ENCODE measurements at regions not wholly inside any gene's neighbourhood (a gene's known extent, or its start where the extent isn't known, plus 50 kb on each side); places are given as distances from the start of the nearest gene placed in this dataset.
"Not testable (repeated sequence)": the region's sequence is repeated elsewhere in the genome, so short reads cannot be mapped to it uniquely, and the experiment has no call there.

DNA sequence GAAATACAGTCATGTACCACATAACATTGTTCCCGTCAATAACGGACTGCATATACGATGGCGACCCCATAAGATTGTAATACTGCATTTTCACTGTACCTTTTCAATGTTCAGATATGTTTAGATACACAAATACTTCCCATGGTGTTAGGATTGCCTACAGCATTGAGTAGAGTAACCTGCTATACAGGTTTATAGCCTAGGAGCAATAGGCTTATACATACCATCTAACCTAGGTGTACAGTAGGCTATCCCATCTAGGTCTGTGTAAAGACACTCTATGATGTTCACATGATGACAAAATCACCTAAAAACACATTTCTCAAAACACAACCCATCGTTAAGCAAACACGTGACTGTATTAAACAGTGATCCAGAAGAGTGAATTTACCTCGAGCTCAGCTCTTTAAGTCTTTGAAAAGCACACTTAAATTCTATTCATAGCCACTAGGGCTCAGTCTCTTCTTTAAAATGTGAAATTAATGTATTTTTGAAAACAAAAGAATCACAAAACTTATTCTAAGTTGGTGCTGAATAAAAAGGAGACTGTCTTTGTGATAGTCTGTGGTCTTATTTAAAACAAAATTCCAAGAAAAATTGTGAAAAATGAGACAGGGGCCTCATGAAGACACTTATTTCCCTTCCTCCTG is 239.1 kb upstream of the ARID2 start:
- no peak for DNase-seq (ENCODE audit: low read depth in 2 of 2)

DNA sequence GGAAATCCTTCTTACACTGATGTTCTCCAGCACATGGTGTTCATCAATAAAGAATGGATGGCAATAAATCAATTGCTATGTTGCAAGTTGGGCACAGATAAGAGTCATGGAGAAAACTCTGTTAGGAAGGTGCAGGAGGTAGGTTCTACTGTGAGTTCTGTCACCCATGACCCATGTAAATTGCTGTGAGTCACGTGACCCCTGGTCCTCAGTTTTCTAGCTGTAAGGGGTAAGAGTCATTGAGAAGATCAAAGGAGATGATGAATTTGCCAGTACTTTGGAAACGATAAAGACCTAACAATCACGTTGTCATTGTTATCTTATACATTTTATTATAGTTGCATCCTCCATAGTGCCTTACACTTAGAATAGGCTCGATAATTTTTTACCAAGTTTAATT is 235.2 kb upstream of the ARID2 start:
- no peak for DNase-seq (ENCODE audit: low read depth in 2 of 2)

DNA sequence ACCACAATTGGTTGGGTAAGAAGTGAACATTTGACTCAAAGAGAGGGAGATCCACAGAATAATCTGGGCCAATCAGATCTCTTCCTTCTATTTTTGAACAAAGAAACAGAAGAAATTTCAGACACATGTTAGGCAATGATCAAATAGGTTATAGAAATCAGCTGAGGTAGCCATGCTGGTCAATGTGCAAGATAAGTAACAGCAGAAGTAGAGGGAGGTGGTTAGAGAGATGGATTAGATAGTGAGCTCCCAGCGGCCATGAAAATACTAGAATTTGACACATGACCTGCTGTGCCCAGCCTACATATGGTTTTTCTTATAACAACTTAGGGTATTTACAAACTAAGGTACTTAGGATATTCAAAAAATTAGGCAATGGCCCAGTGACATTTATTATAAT is 230.9 kb upstream of the ARID2 start:
- DNase-seq (ENCODE audit: low read depth in 2 of 2), result no peak

DNA sequence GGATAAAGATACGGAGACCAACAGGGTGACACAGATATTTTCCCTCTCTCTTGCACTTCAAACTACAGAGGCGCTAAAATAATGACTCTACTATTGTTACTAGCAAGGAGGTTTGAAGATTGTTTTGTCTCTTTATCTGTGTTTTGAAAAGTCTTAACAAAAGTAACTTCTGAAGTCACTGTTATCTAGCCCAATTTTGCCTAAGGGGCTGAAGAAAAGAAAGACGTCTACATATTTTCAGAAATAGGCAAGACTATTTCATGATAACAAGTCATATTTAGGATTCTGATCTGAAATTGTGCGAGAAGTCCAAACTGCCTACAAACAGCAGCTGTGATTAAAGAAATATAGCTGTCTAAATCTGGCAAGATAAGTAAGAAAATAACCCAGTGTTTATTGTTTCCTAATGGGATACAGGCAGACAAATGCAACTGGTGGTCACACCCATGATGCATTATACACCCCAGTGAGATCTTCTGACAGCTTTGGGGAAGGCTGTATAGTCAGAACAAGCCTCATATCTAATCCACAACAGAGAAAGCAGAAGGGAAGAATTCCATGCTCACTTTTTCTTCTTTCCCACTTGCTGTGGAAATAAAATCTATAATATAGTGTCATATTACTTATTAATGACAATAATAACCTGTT is 226.9 kb upstream of the ARID2 start:
- DNase-seq (ENCODE audit: low read depth in 2 of 2), result no peak

DNA sequence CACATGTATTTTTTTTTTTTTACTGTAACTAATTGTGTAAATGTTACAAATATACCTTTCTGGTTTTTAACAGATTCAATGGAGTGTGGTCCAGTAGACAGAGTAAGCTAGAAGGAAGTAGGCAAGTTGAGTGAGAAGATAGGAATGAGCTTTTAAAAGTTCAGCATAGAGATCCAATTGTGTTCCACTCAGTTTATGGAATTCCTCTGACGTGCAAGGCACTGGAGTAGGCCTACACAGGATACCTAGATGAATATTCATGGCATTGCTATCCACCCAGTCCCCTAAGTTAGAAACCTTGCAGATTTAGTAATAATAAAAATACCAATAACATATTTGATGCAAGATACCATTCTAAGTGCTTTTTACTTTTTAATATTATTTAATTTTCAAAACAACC is 225.6 kb upstream of the ARID2 start:
- no peak for DNase-seq (ENCODE audit: low read depth in 2 of 2)

DNA sequence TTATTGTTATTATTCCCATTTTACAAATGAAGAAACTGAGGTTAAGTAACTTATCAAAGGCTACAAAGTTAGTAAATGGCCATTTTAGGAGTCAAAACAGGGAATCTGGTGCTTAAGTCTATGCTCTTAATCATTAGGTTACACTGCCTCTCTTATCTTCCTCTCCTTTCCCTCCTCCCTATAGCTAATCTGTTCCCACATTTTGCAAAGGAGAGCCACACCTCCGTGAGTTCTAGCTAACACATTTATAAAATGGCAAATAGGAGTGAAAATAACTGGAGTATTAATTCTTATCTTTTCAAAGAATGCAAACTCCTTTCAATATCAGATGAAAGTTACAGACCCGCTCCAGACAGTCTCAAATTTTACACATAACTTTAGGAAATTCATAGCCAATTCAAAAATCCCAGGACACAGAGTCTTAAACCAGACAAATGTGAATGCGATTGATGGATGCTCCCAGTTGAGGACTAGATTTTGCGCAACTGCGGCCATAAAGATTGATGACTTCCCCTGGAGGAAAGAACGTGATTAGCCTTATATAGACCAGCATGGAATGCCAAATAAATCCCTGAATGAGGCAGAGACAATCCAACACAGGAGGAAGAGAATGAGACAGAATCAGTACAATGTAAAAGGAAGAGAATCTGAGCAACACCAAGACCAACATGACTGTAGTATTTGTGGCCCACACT is 225.0 kb upstream of the ARID2 start:
- no peak for DNase-seq (ENCODE audit: low read depth in 2 of 2)

DNA sequence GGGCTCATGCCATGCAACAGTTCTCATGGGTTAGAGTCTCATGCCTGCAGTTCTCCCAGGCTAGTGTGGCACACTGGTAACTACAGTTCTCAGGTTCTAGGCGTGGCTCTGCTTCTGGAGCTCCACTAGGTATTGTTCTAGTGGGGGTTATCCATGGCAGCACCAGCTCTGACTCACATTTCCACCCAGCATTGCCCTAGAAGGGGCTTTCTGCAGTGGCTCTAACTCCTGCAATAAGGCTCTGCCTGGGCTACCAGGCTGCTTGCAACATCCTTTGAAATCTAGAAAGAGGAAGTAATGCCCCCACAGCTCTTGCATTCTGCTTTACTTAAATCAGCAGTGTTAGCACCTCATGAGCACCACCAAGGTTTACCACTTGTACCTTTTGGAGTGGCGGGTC is 220.3 kb upstream of the ARID2 start:
- DNase-seq (ENCODE audit: low read depth in 2 of 2), result no peak

DNA sequence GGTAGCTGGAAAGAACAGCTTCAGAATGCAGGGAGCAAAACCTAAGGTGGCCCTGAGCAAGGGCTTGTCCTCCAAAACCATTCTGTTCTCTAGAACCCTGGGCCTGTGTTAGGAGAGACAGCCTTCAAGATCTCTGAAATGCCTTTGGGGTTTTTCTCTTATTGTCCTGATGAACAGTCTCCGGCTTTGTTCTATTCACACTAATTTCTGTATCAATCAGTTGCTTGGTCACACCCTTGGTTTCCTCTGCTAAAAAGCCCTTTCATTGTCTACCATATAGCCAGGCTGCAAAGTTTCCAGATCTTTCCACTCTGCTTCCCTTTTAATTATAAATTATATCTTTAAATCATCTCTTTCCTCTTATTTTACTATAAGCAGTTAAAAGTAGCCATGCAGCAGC is 219.9 kb upstream of the ARID2 start:
- DNase-seq (ENCODE audit: low read depth in 2 of 2), result no peak

DNA sequence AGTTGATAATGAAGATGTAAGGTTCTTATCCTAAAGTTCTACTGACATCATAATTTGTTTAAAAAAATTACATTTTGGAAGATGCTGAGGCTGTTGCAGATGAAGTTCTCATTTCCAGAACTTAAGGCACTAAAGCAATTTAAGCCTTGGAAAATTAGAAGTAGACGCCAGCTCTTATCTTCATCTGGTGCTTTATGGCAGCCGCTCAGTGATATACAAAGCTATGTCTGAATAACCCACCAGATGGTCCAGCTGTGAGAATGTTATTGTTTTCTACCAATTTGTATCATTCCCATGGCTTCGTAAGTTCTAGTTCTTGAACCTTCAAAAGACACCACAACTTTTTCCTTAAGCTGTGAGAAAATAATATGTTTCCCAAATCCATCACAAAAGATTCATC is 212.1 kb upstream of the ARID2 start:
- no peak for DNase-seq (ENCODE audit: low read depth in 2 of 2)

DNA sequence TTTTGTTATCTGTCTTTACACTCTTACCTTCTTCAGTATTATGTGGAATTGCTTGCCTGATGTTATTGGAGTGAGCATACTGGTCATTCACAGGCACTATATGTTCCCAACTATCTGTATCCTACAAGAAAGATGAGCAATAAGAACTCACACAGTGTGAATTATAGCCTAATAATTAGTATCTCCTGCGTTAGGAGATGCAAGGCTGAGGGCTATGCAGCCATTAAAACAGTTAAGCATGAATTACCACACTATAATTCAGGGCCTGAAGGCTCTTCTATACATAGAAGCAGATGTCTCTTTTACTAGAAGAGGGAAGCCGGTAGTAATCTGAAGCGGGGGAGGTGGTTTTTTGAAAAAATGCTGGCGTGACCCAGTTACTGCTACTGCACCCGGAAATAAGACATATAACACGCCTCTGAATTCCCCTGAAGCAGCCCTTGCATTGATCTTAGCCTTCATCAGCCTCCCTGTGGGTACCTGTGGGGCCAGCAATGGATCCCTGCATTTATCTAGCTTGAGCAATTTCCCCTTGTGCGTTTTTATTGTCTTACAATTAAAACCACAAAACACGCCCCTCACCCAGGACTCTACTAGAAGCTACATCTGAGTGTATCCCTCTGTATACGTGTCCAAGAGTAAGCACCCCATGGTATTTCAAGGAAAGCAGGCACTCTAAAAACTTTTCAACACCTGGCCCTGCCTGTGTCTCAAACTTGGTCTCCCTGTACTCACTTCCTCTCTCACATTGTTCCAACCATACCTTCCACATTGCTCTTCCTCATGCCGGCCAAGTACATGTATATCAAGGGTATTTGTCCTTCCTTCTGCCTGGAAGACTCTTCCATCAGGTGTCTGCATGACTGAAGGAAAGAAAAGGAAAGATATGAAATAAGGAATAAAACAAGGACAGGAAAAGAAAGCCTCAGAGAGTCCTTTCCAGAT is 210.9 kb upstream of the ARID2 start:
- DNase-seq (ENCODE audit: low read depth in 2 of 2), result peak; percentile 13 to 25

DNA sequence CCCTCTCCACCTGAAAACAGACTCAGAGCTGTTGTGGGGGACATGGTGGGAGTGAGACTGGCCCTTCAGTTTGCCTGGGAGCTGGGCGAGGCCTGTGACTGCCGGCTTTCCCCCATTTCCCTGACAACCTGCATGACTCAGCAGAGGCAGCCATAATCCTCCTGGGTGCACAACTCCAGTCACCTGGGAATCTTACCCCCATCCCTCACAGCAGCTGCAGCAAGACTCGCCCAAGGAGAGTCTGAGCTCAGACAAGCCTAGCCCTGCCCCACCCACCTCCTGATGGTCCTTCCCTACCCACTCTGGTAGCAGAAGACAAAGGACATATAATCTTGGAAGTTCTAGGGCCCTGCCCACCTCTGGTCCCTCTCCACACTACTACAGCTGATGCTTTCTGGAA is 207.3 kb upstream of the ARID2 start:
- DNase-seq (ENCODE audit: low read depth in 2 of 2), result no peak

DNA sequence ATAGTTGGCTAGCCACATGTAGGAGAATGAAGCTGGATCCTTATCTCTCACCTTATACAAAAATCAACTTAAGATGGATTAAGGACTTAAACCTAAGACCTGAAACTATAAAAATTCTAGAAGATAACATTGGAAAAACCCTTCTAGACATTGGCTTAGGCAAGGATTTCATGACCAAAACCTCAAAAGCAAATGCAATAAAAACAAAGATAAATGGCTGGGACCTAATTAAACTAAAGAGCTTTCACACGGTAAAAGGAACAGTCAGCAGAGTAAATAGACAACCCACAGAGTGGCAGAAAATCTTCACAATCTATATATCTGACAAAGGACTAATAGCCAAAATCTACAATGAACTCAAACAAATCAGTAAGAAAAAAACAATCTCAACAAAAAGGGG is 202.7 kb upstream of the ARID2 start:
- DNase-seq (ENCODE audit: low read depth in 2 of 2), result not testable (repeated sequence)

DNA sequence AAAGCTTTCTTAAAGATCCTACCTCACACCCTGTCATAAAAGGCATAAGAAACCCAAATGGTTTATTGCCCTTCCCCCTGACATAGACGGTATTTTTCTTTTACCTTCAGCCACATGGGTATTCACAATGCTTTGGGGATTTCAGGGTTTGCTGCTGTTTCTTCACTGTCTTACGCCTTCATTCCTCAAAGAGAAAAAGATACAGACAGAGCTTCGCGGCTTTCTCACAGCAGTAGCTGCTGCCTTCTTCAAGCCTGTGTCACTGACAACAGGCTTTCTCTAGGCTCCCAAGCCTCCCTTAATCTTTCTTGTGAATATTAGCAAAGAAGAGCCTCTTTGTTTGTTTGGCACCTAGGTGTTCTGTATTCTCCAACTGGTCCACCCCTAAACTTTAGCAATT is 197.4 kb upstream of the ARID2 start:
- no peak for DNase-seq (ENCODE audit: low read depth in 2 of 2)

DNA sequence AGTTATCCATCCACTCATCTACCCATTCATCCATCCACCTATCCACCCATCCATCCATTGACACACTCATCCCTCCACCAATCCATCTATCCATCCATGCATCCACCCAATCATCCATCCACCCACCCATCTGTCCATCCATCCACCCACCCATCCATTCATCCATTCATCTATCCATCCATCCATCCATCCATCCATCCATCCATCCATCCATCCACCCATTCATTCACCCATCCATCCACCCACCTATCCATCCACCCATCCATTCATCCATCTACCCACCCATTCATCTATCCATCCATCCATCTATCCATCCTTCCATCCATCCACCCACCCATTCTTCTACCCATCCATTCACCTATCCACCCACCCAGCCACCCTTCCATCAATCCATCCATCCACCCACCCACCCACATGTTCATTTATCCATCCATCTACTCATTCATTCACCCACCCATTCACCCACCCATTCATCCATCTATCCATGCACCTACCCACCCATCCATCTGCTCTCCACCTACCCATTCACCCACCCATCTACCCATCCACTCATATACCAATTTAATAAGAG is 193.8 kb upstream of the ARID2 start:
- DNase-seq (ENCODE audit: low read depth in 2 of 2), result no peak

DNA sequence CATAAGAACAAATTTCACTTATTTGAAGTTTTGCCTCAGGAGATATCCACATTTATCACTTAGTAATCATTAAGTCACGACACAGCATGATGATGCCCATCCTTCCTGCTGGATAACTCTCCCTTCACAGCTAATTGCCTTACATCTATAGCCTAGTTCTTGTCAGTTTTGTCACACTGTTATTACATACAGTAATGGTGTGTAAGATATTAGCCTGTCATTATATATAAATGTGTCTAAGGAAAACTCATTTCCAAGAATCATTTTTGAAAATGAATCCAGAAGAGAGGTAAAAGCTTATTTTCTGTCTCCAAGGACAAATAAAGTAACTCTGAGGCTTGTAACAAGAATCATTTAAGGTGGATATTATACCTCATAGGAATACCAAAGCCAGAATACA is 193.2 kb upstream of the ARID2 start:
- DNase-seq (ENCODE audit: low read depth in 2 of 2), result no peak

DNA sequence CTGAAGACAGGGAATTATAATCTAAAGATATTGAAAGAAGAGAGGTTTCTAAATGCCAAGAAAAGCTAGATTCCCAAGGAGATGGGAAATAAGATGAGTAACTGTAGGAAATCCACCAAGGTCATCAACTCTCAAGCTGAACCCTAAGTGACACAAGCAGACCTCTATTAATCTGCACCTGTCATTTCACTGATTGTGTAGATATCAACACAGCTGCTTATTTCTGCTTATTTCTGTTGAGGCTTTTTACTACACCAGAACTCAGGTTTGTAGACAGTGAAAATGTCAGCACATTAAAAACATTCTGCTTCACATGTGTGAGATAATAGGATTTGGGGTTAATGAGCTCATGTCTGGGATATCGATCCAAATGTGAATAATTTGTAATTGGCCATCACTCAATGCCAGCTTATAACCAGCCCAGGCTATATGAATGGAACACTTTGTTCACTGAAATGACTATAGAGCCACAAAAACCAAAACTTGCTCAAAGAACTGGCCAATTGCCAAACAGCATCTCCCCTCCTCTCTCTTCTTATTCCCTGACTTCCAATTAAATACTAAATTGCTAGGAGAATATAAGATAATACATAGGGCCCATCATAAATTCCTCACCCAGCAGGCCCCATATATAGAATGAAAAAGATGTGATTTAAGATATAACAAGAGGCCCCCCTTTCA is 188.7 kb upstream of the ARID2 start:
- DNase-seq (ENCODE audit: low read depth in 2 of 2), result no peak

DNA sequence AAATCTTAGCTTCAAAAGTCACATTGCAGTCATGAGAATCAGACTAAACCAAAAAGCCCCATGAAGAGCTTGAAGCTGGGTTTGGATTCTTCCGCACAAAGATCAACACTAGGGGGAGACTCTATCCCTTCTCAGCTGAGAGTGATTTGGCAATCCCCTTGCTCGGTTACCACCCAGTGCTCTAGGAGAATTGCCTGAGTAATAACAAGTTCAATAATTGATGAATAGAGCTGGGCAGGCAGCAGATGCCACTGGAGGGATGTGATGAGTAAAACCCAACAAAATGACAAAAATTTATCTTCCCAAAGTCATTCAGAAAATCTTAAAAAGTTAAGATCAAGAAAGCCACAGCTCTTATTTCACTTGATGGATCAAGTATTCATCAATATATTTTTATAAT is 185.6 kb upstream of the ARID2 start:
- DNase-seq (ENCODE audit: low read depth in 2 of 2), result peak; percentile 4 to 7

DNA sequence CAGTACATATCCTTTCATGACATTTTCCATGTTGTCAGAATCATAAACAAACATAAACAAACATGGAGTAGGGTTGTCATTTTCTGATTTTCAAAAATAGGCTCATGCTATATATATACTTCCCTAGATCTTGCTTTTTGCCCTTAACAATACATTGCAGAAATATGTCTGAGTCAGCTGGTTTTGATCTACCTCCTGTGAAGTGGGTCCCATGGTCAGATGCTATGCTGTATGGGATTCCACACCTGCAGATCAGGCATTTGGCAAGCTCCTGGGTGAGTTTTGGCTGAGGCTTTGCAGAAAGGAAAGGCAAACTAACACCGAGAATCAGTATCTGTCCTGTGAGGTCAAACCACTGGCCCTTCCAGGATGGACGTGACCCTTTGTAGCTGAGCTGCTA is 183.0 kb upstream of the ARID2 start:
- no peak for DNase-seq (ENCODE audit: low read depth in 2 of 2)

DNA sequence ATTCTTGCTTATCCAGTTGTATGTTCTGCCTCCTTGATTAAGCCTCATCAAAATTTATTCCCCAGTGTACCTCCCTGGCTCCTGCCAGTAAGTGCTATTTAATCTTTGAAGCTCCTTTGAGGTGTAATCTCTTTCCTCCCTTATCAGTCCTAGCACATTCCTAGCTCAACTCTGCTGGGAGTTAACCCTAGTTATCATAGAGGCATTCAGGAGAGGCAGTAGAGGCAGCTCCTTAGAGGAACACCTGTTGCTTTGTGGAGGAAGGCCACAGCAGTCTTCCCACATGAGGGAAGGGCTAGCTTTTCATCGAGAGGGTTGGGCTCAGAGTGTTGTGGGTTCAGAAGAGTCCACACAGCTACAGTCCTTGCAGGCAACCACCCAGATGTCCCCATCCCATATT is 182.4 kb upstream of the ARID2 start:
- DNase-seq (ENCODE audit: low read depth in 2 of 2), result no peak

DNA sequence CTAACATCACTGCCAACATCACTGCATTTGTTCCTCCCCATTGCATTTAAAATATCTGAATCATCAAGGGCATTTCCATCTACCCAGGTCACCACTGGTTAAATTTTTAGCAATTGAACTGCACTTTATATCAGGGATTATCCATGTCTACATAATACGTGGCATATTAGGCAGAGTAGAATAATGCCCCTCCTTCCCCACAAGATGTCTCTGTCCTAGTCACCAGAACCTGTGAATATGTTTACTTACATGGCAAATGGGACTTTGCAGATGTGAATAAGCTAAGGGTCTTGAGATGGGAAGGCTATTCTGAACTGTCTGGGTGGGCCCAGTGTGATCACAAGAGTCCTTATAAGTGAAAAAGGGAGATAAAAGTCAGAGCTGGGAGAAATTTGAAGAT is 181.7 kb upstream of the ARID2 start:
- no peak for DNase-seq (ENCODE audit: low read depth in 2 of 2)

DNA sequence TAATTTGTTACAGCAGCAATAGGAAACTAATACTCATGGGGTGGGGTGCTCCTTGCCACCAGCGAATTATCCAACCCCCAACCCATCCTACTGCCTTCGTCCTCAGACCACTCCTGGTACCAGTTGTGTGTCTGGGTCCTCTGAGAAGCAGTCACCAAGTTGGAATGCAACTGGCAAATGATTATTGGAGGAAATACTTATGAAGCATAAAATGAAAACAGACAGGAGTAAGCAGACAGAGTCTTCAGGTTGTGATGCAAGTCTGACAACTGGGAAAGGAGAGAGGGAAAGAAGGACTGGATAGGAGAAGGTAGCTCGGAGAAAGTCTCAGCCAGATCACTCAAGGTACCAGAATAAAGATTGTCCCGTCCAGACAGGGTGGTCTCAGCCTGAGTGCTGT is 181.1 kb upstream of the ARID2 start:
- DNase-seq (ENCODE audit: low read depth in 2 of 2), result no peak

All from stimulated activated CD8-positive, alpha-beta memory T cell treated with anti-CD3 and anti-CD28 coated beads, Interleukin-2, amount 100 ng/mL, for 1 hour (primary cell).